ENCODE measurements at regions not wholly inside any gene's neighbourhood (a gene's known extent, or its start where the extent isn't known, plus 50 kb on each side); places are given as distances from the start of the nearest gene placed in this dataset.

DNA sequence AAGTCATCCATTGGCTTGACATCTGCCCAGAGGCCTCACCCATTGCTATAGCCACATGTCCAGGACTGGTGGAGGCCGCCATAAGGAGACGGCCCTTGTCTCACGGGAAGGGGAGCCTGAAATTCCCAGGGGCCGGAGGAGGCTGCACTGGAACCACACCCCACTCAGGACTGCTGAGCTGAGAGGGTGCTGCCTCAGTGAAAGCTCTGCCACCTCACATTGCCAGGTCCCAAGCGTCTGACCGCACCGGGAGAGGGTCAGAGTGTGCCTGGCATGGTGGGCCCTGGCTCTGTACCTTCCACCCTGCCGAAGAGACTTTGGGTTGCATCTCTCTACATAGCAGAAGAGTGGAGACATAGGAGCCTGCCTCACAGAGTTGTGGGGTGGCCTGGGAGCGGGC lies 134.1 kb upstream of the GLI2 start:
- H3K79me2 ChIP-seq (ENCODE audit: control insufficient read depth in 1 of 2, insufficient read depth in 2 of 2, low read length in 2 of 2) = no peaks in the 10 kb centered on the region
- H3K4me3 ChIP-seq (ENCODE audit: extremely low read depth in 1 of 4, insufficient read depth in 2 of 4, low read depth in 3 of 4, low read length in 4 of 4) = no peak overlapping the region
- H2AK5ac ChIP-seq (ENCODE audit: low read depth, low read length) = no peak overlapping the region
- H3K9ac ChIP-seq (replicated peaks in 1 of 4; ENCODE audit: extremely low read depth in 1 of 4, low read depth in 3 of 4, low read length in 3 of 4) = no peak overlapping the region
- no peak overlapping the region for H3K23ac ChIP-seq (ENCODE audit: insufficient read length)
- H2BK12ac ChIP-seq (ENCODE audit: low read depth, low read length) = no peak overlapping the region
- no peak overlapping the region for H3K4ac ChIP-seq (replicated peaks; ENCODE audit: insufficient read length, low read depth, low read length)
- H4K8ac ChIP-seq (ENCODE audit: extremely low read depth, insufficient read depth, low read length) = no peak overlapping the region
- no peak overlapping the region for H3K56ac ChIP-seq (replicated peaks; ENCODE audit: insufficient read length, low read depth, low read length)
- no peaks in the 10 kb centered on the region for H3K36me3 ChIP-seq (ENCODE audit: control insufficient read depth in 2 of 4, insufficient read depth in 4 of 4, low read length in 3 of 4)
- H3K27me3 ChIP-seq (replicated peaks in 1 of 4; ENCODE audit: control insufficient read depth in 3 of 4, extremely low read depth in 1 of 4, insufficient read depth in 3 of 4, low read length in 3 of 4) = peaks cover 0 to 4% (median under 1%) of the 10 kb centered on the region in 4 experiments; a peak in 3 of 7 replicates
- no peak overlapping the region for H4K91ac ChIP-seq (replicated peaks; ENCODE audit: insufficient read length, low read length)
- no peak overlapping the region for H2BK20ac ChIP-seq (ENCODE audit: low read length)
- DNase-seq (ENCODE audit: low read depth in 1 of 2, low spot score in 2 of 2) = no peak
- H3K4me1 ChIP-seq (replicated peaks in 1 of 4; ENCODE audit: control insufficient read depth in 3 of 4, insufficient read depth in 4 of 4, low read length in 3 of 4) = peaks cover 0 to 4% (median 2%) of the 10 kb centered on the region in 4 experiments; a peak in 3 of 7 replicates
- H3K4me2 ChIP-seq (ENCODE audit: insufficient read depth in 1 of 2, low read depth in 2 of 2, low read length in 2 of 2) = no peak overlapping the region
- no peak overlapping the region for H3K27ac ChIP-seq (ENCODE audit: low read depth, low read length)
- H3K18ac ChIP-seq (ENCODE audit: extremely low read depth, low read length) = no peak overlapping the region
- H2AFZ ChIP-seq (ENCODE audit: low read length) = no peak overlapping the region
- H3K79me1 ChIP-seq (ENCODE audit: low read depth, low read length) = no peaks in the 10 kb centered on the region
- no peaks in the 10 kb centered on the region; the same call in 1 of the 2 replicates for H3K23me2 ChIP-seq (ENCODE audit: low read depth, low read length)
- no peaks in the 10 kb centered on the region for H4K20me1 ChIP-seq (replicated peaks in 1 of 2; ENCODE audit: control insufficient read depth in 1 of 2, insufficient read depth in 2 of 2, low read length in 2 of 2)
- WGBS, 2 experiments (ENCODE audit: extremely low coverage in 1 of 2, insufficient coverage in 1 of 2, insufficient read length in 1 of 2, insufficient replicate concordance in 2 of 2, low coverage in 1 of 2, low lambda C conversion rate in 2 of 2, missing lambda C conversion rate in 1 of 2) = 86% methylated on average over 9 of the region's 9 CpGs; no CpG with 5 or more reads in 1 of the 2 experiments
- POLR2A ChIA-PET (ENCODE audit: partially characterized antibody) = interaction anchor here (0.6 to 0.9 kb wide), 2 partner anchors 10 to 18 kb away, joined by 3 read pairs; no protein-coding TSS in a partner anchor
- no peak overlapping the region for H2BK15ac ChIP-seq (ENCODE audit: low read length)
- no peak overlapping the region for H2BK120ac ChIP-seq (replicated peaks; ENCODE audit: low read depth, low read length)
- no peak for FAIRE-seq
- no peak overlapping the region for H3K14ac ChIP-seq (ENCODE audit: insufficient read length)
- CTCF ChIA-PET (ENCODE audit: partially characterized antibody) = interaction anchor here (0.7 to 5.2 kb wide), 5 partner anchors 11 to 68 kb away, joined by 3 to 23 read pairs (median 4); no protein-coding TSS in a partner anchor
- no peaks in the 10 kb centered on the region for H3K9me3 ChIP-seq (ENCODE audit: insufficient read depth in 2 of 2, low read depth in 1 of 2, low read length in 1 of 2)
- no peak overlapping the region for H4K5ac ChIP-seq (ENCODE audit: insufficient read length, low read depth, low read length)
- no peak overlapping the region for H2BK5ac ChIP-seq (ENCODE audit: low read depth, low read length)
- no peak for TF ChIP-seq ZNF274 (IDR thresholded peaks at IDR 0.05; ENCODE audit: borderline replicate concordance, extremely low read depth, low read length)
- no peak for TF ChIP-seq EZH2 (IDR thresholded peaks at IDR 0.05; ENCODE audit: low read depth, low read length, severe bottlenecking)
- TF ChIP-seq, protein P1, sequence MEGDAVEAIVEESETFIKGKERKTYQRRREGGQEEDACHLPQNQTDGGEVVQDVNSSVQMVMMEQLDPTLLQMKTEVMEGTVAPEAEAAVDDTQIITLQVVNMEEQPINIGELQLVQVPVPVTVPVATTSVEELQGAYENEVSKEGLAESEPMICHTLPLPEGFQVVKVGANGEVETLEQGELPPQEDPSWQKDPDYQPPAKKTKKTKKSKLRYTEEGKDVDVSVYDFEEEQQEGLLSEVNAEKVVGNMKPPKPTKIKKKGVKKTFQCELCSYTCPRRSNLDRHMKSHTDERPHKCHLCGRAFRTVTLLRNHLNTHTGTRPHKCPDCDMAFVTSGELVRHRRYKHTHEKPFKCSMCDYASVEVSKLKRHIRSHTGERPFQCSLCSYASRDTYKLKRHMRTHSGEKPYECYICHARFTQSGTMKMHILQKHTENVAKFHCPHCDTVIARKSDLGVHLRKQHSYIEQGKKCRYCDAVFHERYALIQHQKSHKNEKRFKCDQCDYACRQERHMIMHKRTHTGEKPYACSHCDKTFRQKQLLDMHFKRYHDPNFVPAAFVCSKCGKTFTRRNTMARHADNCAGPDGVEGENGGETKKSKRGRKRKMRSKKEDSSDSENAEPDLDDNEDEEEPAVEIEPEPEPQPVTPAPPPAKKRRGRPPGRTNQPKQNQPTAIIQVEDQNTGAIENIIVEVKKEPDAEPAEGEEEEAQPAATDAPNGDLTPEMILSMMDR (IDR thresholded peaks at IDR 0.05; ENCODE audit: control extremely low read depth in 1 of 3, insufficient read depth in 1 of 3, low read depth in 1 of 3, low read length in 3 of 3) = no peak
- no peak for TF ChIP-seq SAP30 (IDR thresholded peaks at IDR 0.05; ENCODE audit: insufficient read depth, insufficient replicate concordance, low read length)
- TF ChIP-seq POLR2A (IDR thresholded peaks at IDR 0.05; ENCODE audit: control extremely low read depth in 1 of 2, low read depth in 2 of 2, low read length in 2 of 2) = no peak
- no peak for TF ChIP-seq CHD1 (IDR thresholded peaks at IDR 0.05; ENCODE audit: low read depth, low read length)
- no peak for TF ChIP-seq CHD2 (IDR thresholded peaks at IDR 0.05; ENCODE audit: low read length)
- TF ChIP-seq CBX5 (IDR thresholded peaks at IDR 0.05; ENCODE audit: low read depth, low read length) = no peak
- TF ChIP-seq SP1 (IDR thresholded peaks at IDR 0.05; ENCODE audit: low read depth, low read length) = no peak
- TF ChIP-seq POU5F1 (IDR thresholded peaks at IDR 0.05; ENCODE audit: low read depth, low read length) = no peak
- no peak for TF ChIP-seq RNF2 (IDR thresholded peaks at IDR 0.05; ENCODE audit: borderline replicate concordance, low read depth, low read length, missing control alignments, poor library complexity, severe bottlenecking)
